ENCODE measurements at regions not wholly inside any gene's neighbourhood (a gene's known extent, or its start where the extent isn't known, plus 50 kb on each side); places are given as distances from the start of the nearest gene placed in this dataset.

DNA sequence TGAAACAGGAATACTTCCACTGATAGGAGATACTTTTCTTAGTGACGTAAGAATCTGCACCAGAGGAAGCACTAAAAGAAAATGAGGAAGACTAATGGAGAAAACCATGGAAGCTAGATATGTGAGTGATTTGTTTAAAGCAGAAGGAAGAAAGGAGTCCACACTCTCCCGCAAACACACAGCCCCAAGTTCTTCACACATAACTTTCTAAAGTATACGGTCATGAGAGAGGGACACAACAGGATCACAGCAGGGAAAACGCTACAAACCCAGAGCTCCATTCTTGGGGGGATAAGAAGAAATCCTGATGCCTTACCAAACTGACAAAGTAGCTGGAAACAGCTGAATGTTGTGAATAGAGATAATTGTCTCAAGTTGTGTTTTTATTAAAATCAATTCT is 222.2 kb upstream of the TMEM161B start (continued):
- TF ChIP-seq YY1 (IDR thresholded peaks at IDR 0.05; ENCODE audit: low read depth, low read length) = no peak
- TF ChIP-seq, protein P1, sequence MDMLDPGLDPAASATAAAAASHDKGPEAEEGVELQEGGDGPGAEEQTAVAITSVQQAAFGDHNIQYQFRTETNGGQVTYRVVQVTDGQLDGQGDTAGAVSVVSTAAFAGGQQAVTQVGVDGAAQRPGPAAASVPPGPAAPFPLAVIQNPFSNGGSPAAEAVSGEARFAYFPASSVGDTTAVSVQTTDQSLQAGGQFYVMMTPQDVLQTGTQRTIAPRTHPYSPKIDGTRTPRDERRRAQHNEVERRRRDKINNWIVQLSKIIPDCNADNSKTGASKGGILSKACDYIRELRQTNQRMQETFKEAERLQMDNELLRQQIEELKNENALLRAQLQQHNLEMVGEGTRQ (IDR thresholded peaks at IDR 0.05; ENCODE audit: low read length) = no peak
- no peak for TF ChIP-seq TEAD4 (IDR thresholded peaks at IDR 0.05; ENCODE audit: low read depth, low read length)
- no peak for TF ChIP-seq E2F6 (IDR thresholded peaks at IDR 0.05)
